Activated CD8-positive, alpha-beta T cell treated with anti-CD3 and anti-CD28 coated beads for 36 hours (primary cell): ENCODE measurements at regions not wholly inside any gene's neighbourhood (a gene's known extent, or its start where the extent isn't known, plus 50 kb on each side); places are given as distances from the start of the nearest gene placed in this dataset.

Experiments used
- ATAC-seq: fragments of 200-7000 bp; cut with Tn5 transposase; one replicate; pipeline ENCODE4 v1.10.0; 2021; ENCODE audit warnings: mild to moderate bottlenecking, moderate library complexity
- CTCF ChIA-PET: fragments of 350-600 bp; sonication (Branson Sonifier 250); formaldehyde crosslinking; loops from one replicate; lab custom pipeline; 2021; ENCODE audit warnings: antibody characterized with exemption; lab: Charles Lee
- POLR2A ChIA-PET: fragments of 350-600 bp; sonication (Branson Sonifier 250); formaldehyde crosslinking; loops from one replicate; lab custom pipeline; 2021; ENCODE audit warnings: antibody characterized with exemption; lab: Charles Lee
- DNase-seq: peaks from one replicate; pipeline ENCODE4 v3.0.0-alpha.2; 2020
- H3K27ac Mint-ChIP-seq: one replicate; pipeline ENCODE4 v1.8.0; 2021; ENCODE audit warnings: mild to moderate bottlenecking, mixed read lengths
- H3K27me3 Mint-ChIP-seq: one replicate; pipeline ENCODE4 v1.8.0; 2021; ENCODE audit warnings: mixed read lengths
- H3K36me3 Mint-ChIP-seq: one replicate; pipeline ENCODE4 v1.8.0; 2021; ENCODE audit warnings: low read depth, mixed read lengths
- H3K4me1 Mint-ChIP-seq: one replicate; pipeline ENCODE4 v1.8.0; 2021; ENCODE audit warnings: low read depth, mixed read lengths
- H3K4me3 Mint-ChIP-seq: one replicate; pipeline ENCODE4 v1.8.0; 2021; ENCODE audit warnings: mild to moderate bottlenecking, moderate library complexity, mixed read lengths
- H3K9me3 Mint-ChIP-seq: one replicate; pipeline ENCODE4 v1.8.0; 2021; ENCODE audit warnings: mixed read lengths
- CTCF ChIP-seq: fragments of 200-600 bp; IDR thresholded peaks from one replicate; pipeline ENCODE4 v1.8.0; 2022; ENCODE audit warnings: antibody characterized with exemption, mild to moderate bottlenecking
- intact Hi-C: fragments of 100-400 bp; cut with micrococcal nuclease; formaldehyde crosslinking; loops from one replicate; pipeline ENCODE4 v1.10.0; 2022

- Mint-ChIP-seq H3K4me1 (no peaks in the 10 kb centered on the region), H3K36me3 (no peaks in the 10 kb centered on the region), H3K27me3 (no peaks in the 10 kb centered on the region), H3K9me3 (peaks cover 2% of the 10 kb centered on the region), H3K27ac (no peak overlapping the region), H3K4me3 (no peak overlapping the region)
- DNase-seq (no peak), ATAC-seq (no peak)
- CTCF ChIA-PET = no interaction called here
- intact Hi-C loops = no loop called here
- TF ChIP-seq CTCF = no peak
- POLR2A ChIA-PET = no interaction called here
Observed at GRCh38 chr1:164040754-164041153, 518.2 kb upstream of the PBX1 start.

- DNase-seq (no peak), ATAC-seq (no peak)
- Mint-ChIP-seq H3K36me3 (no peaks in the 10 kb centered on the region), H3K9me3 (peaks cover 3% of the 10 kb centered on the region), H3K27ac (no peak overlapping the region), H3K27me3 (no peaks in the 10 kb centered on the region), H3K4me3 (no peak overlapping the region), H3K4me1 (no peaks in the 10 kb centered on the region)
- ChIA-PET POLR2A (no interaction called here), CTCF (no interaction called here)
- intact Hi-C loops = no loop called here
- TF ChIP-seq CTCF = no peak
Observed at GRCh38 chr1:164051782-164052181, 507.2 kb upstream of the PBX1 start.

GRCh38 chr1:164054331-164054730 is 504.7 kb upstream of the PBX1 start:
- intact Hi-C loops = no loop called here
- no peak for DNase-seq
- ATAC-seq = no peak
- Mint-ChIP-seq H3K9me3 (peaks cover 2% of the 10 kb centered on the region), H3K27me3 (no peaks in the 10 kb centered on the region), H3K27ac (no peak overlapping the region), H3K4me3 (no peak overlapping the region), H3K4me1 (no peaks in the 10 kb centered on the region), H3K36me3 (no peaks in the 10 kb centered on the region)
- TF ChIP-seq CTCF = no peak
- ChIA-PET CTCF (no interaction called here), POLR2A (no interaction called here)

GRCh38 chr1:164058198-164058597 is 500.8 kb upstream of the PBX1 start:
- POLR2A ChIA-PET = no interaction called here
- no peak for TF ChIP-seq CTCF
- H3K36me3 Mint-ChIP-seq = no peaks in the 10 kb centered on the region
- no peaks in the 10 kb centered on the region for H3K4me1 Mint-ChIP-seq
- CTCF ChIA-PET = no interaction called here
- no peaks in the 10 kb centered on the region for H3K9me3 Mint-ChIP-seq
- intact Hi-C loops = no loop called here
- no peak overlapping the region for H3K27ac Mint-ChIP-seq
- H3K4me3 Mint-ChIP-seq = no peak overlapping the region
- H3K27me3 Mint-ChIP-seq = no peaks in the 10 kb centered on the region
- no peak for DNase-seq
- no peak for ATAC-seq

- intact Hi-C loops = no loop called here
- Mint-ChIP-seq H3K9me3 (no peaks in the 10 kb centered on the region), H3K27me3 (no peaks in the 10 kb centered on the region), H3K27ac (no peak overlapping the region), H3K4me3 (no peak overlapping the region), H3K4me1 (no peaks in the 10 kb centered on the region), H3K36me3 (no peaks in the 10 kb centered on the region)
- ATAC-seq = no peak
- ChIA-PET CTCF (no interaction called here), POLR2A (no interaction called here)
- no peak for DNase-seq
- no peak for TF ChIP-seq CTCF
Observed at GRCh38 chr1:164061528-164061927, 497.5 kb upstream of the PBX1 start.
